ENCODE measurements at regions not wholly inside any gene's neighbourhood (a gene's known extent, or its start where the extent isn't known, plus 50 kb on each side); places are given as distances from the start of the nearest gene placed in this dataset.
"Not testable (repeated sequence)": the region's sequence is repeated elsewhere in the genome, so short reads cannot be mapped to it uniquely, and the experiment has no call there.

DNA sequence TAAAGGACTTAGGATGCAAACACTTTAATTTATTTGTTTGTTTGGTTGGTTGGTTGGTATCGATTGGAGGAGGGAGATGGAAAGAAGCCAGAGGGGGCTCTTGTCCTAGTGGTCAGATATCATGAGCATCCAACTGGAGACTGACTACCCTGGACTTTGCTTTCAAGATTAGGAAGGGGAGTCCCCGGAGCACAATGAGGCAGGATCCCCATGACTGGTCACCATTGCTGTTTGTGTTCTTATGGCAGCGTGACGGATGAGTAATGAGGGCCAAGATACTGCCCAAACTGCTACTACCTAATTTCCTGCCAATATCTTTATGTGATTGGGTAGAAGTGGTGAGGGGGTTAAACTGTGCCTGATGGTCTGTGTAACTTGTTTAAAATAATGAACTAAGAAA, 354.6 kb upstream of the ROPN1 start:
- no peak overlapping the region for H3K27ac Mint-ChIP-seq
- 90% methylated on average over 2 of the region's 4 CpGs for WGBS (ENCODE audit: insufficient coverage)
- Histone ChIP-seq H3K4me1 (ENCODE audit: control insufficient read depth in 1 of 2, extremely low read depth in 1 of 2, insufficient read depth in 2 of 2, low read length in 2 of 2) (no peaks in the 10 kb centered on the region), H3K27ac (ENCODE audit: low read length) (no peak overlapping the region), H3K27me3 (replicated peaks in 1 of 2; ENCODE audit: control insufficient read depth in 2 of 2, extremely low read depth in 1 of 2, insufficient read depth in 2 of 2, low read length in 1 of 2) (no peaks in the 10 kb centered on the region), H3K4me3 (ENCODE audit: control insufficient read depth in 1 of 2, extremely low read depth in 1 of 2, low read length in 1 of 2) (no peak overlapping the region), H3K36me3 (ENCODE audit: control insufficient read depth in 2 of 2, extremely low read depth in 1 of 2, insufficient read depth in 1 of 2, low read length in 1 of 2) (no peaks in the 10 kb centered on the region), H3K9me3 (no peaks in the 10 kb centered on the region)
- peaks cover 12 to 15% of the 10 kb centered on the region in 2 donors for H3K27me3 Mint-ChIP-seq
- H3K4me1 Mint-ChIP-seq, result no peaks in the 10 kb centered on the region
- ATAC-seq (replicated peaks in 1 of 4) (no peak), DNase-seq (no peak)
- ChIA-PET POLR2A (no interaction called here), CTCF (no interaction called here)
- no peak overlapping the region for H3K4me3 Mint-ChIP-seq
- peaks cover 0 to 3% (median 0%) of the 10 kb centered on the region in 3 donors for H3K9me3 Mint-ChIP-seq
- no peaks in the 10 kb centered on the region for H3K36me3 Mint-ChIP-seq

DNA sequence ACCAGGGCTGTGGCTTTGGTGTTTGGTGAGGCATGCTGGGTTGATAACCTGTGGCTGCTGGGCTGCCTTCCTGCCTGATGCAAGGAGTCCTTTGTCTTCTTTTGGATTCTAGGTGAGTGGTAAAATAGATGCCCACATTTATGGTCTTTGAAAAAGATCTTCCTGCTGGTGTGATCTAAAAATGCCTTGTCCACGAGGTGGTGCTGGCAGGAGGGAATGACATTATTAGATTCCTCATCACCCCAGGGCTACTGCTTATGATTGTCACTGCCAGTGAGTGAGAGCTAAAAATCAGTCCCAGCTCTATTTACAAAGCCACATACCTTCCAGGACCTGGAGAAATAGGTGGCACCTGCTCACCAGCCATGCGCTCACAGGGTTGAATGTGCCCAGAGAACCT, 355.5 kb upstream of the ROPN1 start:
- H3K27me3 Mint-ChIP-seq, result peaks cover 10 to 13% of the 10 kb centered on the region in 2 donors
- no peaks in the 10 kb centered on the region for H3K4me1 ChIP-seq (ENCODE audit: control insufficient read depth in 1 of 2, extremely low read depth in 1 of 2, insufficient read depth in 2 of 2, low read length in 2 of 2)
- no peaks in the 10 kb centered on the region for H3K36me3 Mint-ChIP-seq
- no CpG with 5 or more reads among the region's 2 CpGs for WGBS (ENCODE audit: insufficient coverage)
- ChIA-PET CTCF (no interaction called here), POLR2A (no interaction called here)
- ATAC-seq (replicated peaks in 1 of 4), result no peak
- H3K4me3 Mint-ChIP-seq, result no peak overlapping the region
- H3K27ac Mint-ChIP-seq, result no peak overlapping the region
- no peaks in the 10 kb centered on the region for H3K4me1 Mint-ChIP-seq
- no peak for DNase-seq
- no peaks in the 10 kb centered on the region for H3K9me3 ChIP-seq
- no peaks in the 10 kb centered on the region for H3K36me3 ChIP-seq (ENCODE audit: control insufficient read depth in 2 of 2, extremely low read depth in 1 of 2, insufficient read depth in 1 of 2, low read length in 1 of 2)
- H3K4me3 ChIP-seq (ENCODE audit: control insufficient read depth in 1 of 2, extremely low read depth in 1 of 2, low read length in 1 of 2), result no peak overlapping the region
- H3K27ac ChIP-seq (ENCODE audit: low read length), result no peak overlapping the region
- H3K9me3 Mint-ChIP-seq, result no peaks in the 10 kb centered on the region
- H3K27me3 ChIP-seq (replicated peaks in 1 of 2; ENCODE audit: control insufficient read depth in 2 of 2, extremely low read depth in 1 of 2, insufficient read depth in 2 of 2, low read length in 1 of 2), result no peaks in the 10 kb centered on the region

DNA sequence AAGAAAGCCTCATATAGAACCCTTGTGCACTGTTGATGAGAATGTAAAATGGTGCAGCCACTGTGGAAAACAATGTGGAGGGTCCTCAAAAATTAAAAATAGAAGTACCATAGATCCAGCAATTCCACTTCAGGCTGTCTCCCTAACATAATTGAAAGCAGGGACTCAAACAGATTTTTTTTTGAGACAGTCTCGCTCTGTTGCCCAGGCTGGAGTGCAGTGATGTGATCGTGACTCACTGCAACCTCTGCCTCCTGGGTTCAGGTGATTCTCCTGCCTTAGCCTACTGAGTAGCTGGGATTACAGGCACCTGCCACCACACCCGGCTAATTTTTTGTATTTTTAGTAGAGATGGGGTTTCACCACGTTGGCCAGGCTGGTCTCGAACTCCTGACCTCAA, 356.6 kb upstream of the ROPN1 start:
- H3K9me3 ChIP-seq; H3K4me3 ChIP-seq (ENCODE audit: control insufficient read depth in 1 of 2, extremely low read depth in 1 of 2, low read length in 1 of 2); H3K27me3 Mint-ChIP-seq; H3K27ac ChIP-seq (ENCODE audit: low read length); H3K36me3 Mint-ChIP-seq; POLR2A ChIA-PET; CTCF ChIA-PET; H3K4me3 Mint-ChIP-seq; H3K27me3 ChIP-seq (replicated peaks in 1 of 2; ENCODE audit: control insufficient read depth in 2 of 2, extremely low read depth in 1 of 2, insufficient read depth in 2 of 2, low read length in 1 of 2); H3K36me3 ChIP-seq (ENCODE audit: control insufficient read depth in 2 of 2, extremely low read depth in 1 of 2, insufficient read depth in 1 of 2, low read length in 1 of 2); ATAC-seq (replicated peaks in 1 of 4); H3K27ac Mint-ChIP-seq; H3K4me1 ChIP-seq (ENCODE audit: control insufficient read depth in 1 of 2, extremely low read depth in 1 of 2, insufficient read depth in 2 of 2, low read length in 2 of 2); H3K4me1 Mint-ChIP-seq; H3K9me3 Mint-ChIP-seq; DNase-seq: not testable (repeated sequence)
- WGBS (ENCODE audit: insufficient coverage), result 92% methylated on average over 2 of the region's 5 CpGs

DNA sequence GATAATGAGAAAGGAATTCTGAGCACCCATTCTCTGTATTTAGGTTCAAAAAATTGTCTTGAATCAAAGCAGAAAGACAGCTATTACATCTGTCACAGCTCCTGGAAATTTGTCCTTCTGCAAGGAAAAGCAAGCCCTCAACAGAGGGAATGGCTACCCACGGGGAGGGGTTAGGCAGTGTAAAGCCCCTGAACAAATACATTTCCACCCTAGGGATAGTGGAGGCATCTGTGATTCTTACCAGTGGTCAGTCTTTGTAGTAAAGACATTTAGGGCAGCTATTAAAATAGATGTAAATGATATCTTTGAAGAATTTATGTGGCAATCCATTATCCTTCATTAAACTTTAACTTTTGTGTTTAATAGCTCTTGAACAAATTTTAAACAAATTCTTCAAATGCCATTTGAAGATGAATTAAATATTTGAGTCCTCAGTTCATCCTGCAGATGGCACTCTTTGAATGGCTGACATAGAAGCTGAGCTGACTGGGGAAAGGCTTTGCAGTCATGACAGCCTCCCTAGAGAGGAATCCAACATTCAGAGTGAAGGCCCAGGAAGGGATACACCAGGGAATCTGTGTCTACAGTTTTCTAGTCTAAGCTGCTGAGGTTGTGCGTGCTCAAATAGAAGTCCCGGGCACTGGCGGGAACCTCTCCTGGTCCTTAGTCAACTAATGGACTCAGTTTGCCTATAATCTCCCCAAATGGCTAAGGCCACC, 359.7 kb upstream of the ROPN1 start:
- H3K4me3 Mint-ChIP-seq, result no peak overlapping the region
- H3K27ac ChIP-seq (ENCODE audit: low read length), result no peak overlapping the region
- H3K36me3 Mint-ChIP-seq, result no peaks in the 10 kb centered on the region
- H3K4me3 ChIP-seq (ENCODE audit: control insufficient read depth in 1 of 2, extremely low read depth in 1 of 2, low read length in 1 of 2), result no peak overlapping the region
- DNase-seq, result no peak
- H3K27me3 ChIP-seq (replicated peaks in 1 of 2; ENCODE audit: control insufficient read depth in 2 of 2, extremely low read depth in 1 of 2, insufficient read depth in 2 of 2, low read length in 1 of 2), result no peaks in the 10 kb centered on the region
- no peak overlapping the region for H3K27ac Mint-ChIP-seq
- no peaks in the 10 kb centered on the region for H3K4me1 Mint-ChIP-seq
- no peaks in the 10 kb centered on the region for H3K9me3 ChIP-seq
- H3K27me3 Mint-ChIP-seq, result peaks cover 5 to 8% of the 10 kb centered on the region in 2 donors
- ChIA-PET CTCF (no interaction called here), POLR2A (no interaction called here)
- ATAC-seq (replicated peaks in 1 of 4), result no peak
- peaks cover 0 to under 1% (median 0%) of the 10 kb centered on the region in 3 donors for H3K9me3 Mint-ChIP-seq
- H3K36me3 ChIP-seq (ENCODE audit: control insufficient read depth in 2 of 2, extremely low read depth in 1 of 2, insufficient read depth in 1 of 2, low read length in 1 of 2), result no peaks in the 10 kb centered on the region
- WGBS (ENCODE audit: insufficient coverage), result 60% methylated on average over 1 of the region's 4 CpGs
- H3K4me1 ChIP-seq (ENCODE audit: control insufficient read depth in 1 of 2, extremely low read depth in 1 of 2, insufficient read depth in 2 of 2, low read length in 2 of 2), result no peaks in the 10 kb centered on the region

GRCh38 chr3:124352149-124352539, 360.2 kb upstream of the ROPN1 start:
- no peaks in the 10 kb centered on the region for H3K4me1 Mint-ChIP-seq
- H3K4me3 Mint-ChIP-seq, result no peak overlapping the region
- ChIA-PET POLR2A (no interaction called here), CTCF (no interaction called here)
- no CpG with 5 or more reads among the region's 3 CpGs for WGBS (ENCODE audit: insufficient coverage)
- Histone ChIP-seq H3K36me3 (ENCODE audit: control insufficient read depth in 2 of 2, extremely low read depth in 1 of 2, insufficient read depth in 1 of 2, low read length in 1 of 2) (no peaks in the 10 kb centered on the region), H3K4me3 (ENCODE audit: control insufficient read depth in 1 of 2, extremely low read depth in 1 of 2, low read length in 1 of 2) (no peak overlapping the region), H3K27ac (ENCODE audit: low read length) (no peak overlapping the region), H3K9me3 (no peaks in the 10 kb centered on the region), H3K27me3 (replicated peaks in 1 of 2; ENCODE audit: control insufficient read depth in 2 of 2, extremely low read depth in 1 of 2, insufficient read depth in 2 of 2, low read length in 1 of 2) (no peaks in the 10 kb centered on the region), H3K4me1 (ENCODE audit: control insufficient read depth in 1 of 2, extremely low read depth in 1 of 2, insufficient read depth in 2 of 2, low read length in 2 of 2) (no peaks in the 10 kb centered on the region)
- H3K9me3 Mint-ChIP-seq, result peaks cover 0 to 7% (median 0%) of the 10 kb centered on the region in 3 donors
- DNase-seq (no peak), ATAC-seq (replicated peaks in 1 of 4) (no peak)
- H3K36me3 Mint-ChIP-seq, result no peaks in the 10 kb centered on the region
- H3K27ac Mint-ChIP-seq, result no peak overlapping the region
- H3K27me3 Mint-ChIP-seq, result peaks cover 6 to 11% of the 10 kb centered on the region in 2 donors

DNA sequence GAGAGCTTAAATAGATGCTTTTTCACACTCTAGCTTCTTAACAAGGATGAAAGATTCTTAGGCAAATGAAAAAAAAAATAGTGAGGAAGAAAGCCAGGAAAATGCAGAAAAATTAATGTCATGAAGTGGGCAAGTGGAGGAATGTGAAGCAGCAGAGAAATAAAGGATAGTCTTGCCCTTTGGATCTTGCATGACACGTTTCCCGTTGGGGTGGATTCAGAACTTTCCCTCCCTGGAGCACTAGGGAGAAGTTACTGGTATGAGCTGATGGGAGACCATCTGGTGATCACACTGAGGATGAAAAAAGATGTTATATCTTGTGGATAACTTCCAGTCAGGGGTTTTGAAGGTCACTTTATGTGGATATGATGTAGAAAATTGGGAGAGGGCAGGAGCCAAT, 361.8 kb upstream of the ROPN1 start:
- Mint-ChIP-seq H3K4me1 (no peaks in the 10 kb centered on the region), H3K9me3 (peaks cover 0 to 11% (median 0%) of the 10 kb centered on the region in 3 donors), H3K27me3 (peaks cover 8 to 11% of the 10 kb centered on the region in 2 donors), H3K27ac (no peak overlapping the region), H3K4me3 (no peak overlapping the region), H3K36me3 (no peaks in the 10 kb centered on the region)
- ATAC-seq (replicated peaks in 1 of 4) (no peak), DNase-seq (no peak)
- H3K4me3 ChIP-seq (ENCODE audit: control insufficient read depth in 1 of 2, extremely low read depth in 1 of 2, low read length in 1 of 2), result no peak overlapping the region
- H3K27ac ChIP-seq (ENCODE audit: low read length), result no peak overlapping the region
- H3K9me3 ChIP-seq, result no peaks in the 10 kb centered on the region
- no peaks in the 10 kb centered on the region for H3K27me3 ChIP-seq (replicated peaks in 1 of 2; ENCODE audit: control insufficient read depth in 2 of 2, extremely low read depth in 1 of 2, insufficient read depth in 2 of 2, low read length in 1 of 2)
- 75% methylated on average over 2 of the region's 2 CpGs for WGBS (ENCODE audit: insufficient coverage)
- no peaks in the 10 kb centered on the region for H3K4me1 ChIP-seq (ENCODE audit: control insufficient read depth in 1 of 2, extremely low read depth in 1 of 2, insufficient read depth in 2 of 2, low read length in 2 of 2)
- ChIA-PET CTCF (no interaction called here), POLR2A (no interaction called here)
- no peaks in the 10 kb centered on the region for H3K36me3 ChIP-seq (ENCODE audit: control insufficient read depth in 2 of 2, extremely low read depth in 1 of 2, insufficient read depth in 1 of 2, low read length in 1 of 2)

GRCh38 chr3:124354150-124354549, 362.2 kb upstream of the ROPN1 start:
- Histone ChIP-seq H3K27me3 (replicated peaks in 1 of 2; ENCODE audit: control insufficient read depth in 2 of 2, extremely low read depth in 1 of 2, insufficient read depth in 2 of 2, low read length in 1 of 2) (no peaks in the 10 kb centered on the region), H3K36me3 (ENCODE audit: control insufficient read depth in 2 of 2, extremely low read depth in 1 of 2, insufficient read depth in 1 of 2, low read length in 1 of 2) (no peaks in the 10 kb centered on the region), H3K27ac (ENCODE audit: low read length) (no peak overlapping the region), H3K9me3 (no peaks in the 10 kb centered on the region), H3K4me1 (ENCODE audit: control insufficient read depth in 1 of 2, extremely low read depth in 1 of 2, insufficient read depth in 2 of 2, low read length in 2 of 2) (no peaks in the 10 kb centered on the region), H3K4me3 (ENCODE audit: control insufficient read depth in 1 of 2, extremely low read depth in 1 of 2, low read length in 1 of 2) (no peak overlapping the region)
- Mint-ChIP-seq H3K9me3 (peaks cover 0 to 11% (median 0%) of the 10 kb centered on the region in 3 donors), H3K27me3 (peaks cover 10 to 14% of the 10 kb centered on the region in 2 donors), H3K27ac (no peak overlapping the region), H3K4me1 (no peaks in the 10 kb centered on the region), H3K36me3 (no peaks in the 10 kb centered on the region), H3K4me3 (no peak overlapping the region)
- ATAC-seq (replicated peaks in 1 of 4) (no peak), DNase-seq (no peak)
- POLR2A ChIA-PET, result no interaction called here
- WGBS (ENCODE audit: insufficient coverage), result 59% methylated on average over 2 of the region's 2 CpGs
- CTCF ChIA-PET, result no interaction called here

Data from T-cell (primary cell).